ENCODE measurements at regions not wholly inside any gene's neighbourhood (a gene's known extent, or its start where the extent isn't known, plus 50 kb on each side); places are given as distances from the start of the nearest gene placed in this dataset.

GRCh38 chr2:6443061-6443823 is 422.5 kb downstream of the CMPK2 start:
- intact Hi-C loops (cut with DNase I): no loop called here
- DNase-seq: no peak

- no peak for DNase-seq
- intact Hi-C loops (cut with DNase I): no loop called here
Observed at GRCh38 chr2:6444514-6444913, 421.2 kb downstream of the CMPK2 start.

- DNase-seq: no peak
- intact Hi-C loops (cut with DNase I): no loop called here
Observed at GRCh38 chr2:6445156-6445555, 420.6 kb downstream of the CMPK2 start.

GRCh38 chr2:6446938-6447608 is 418.6 kb downstream of the CMPK2 start:
- no peak for DNase-seq
- intact Hi-C loops (cut with DNase I): no loop called here

GRCh38 chr2:6448893-6449292 is 416.8 kb downstream of the CMPK2 start:
- intact Hi-C loops (cut with DNase I): no loop called here
- DNase-seq: no peak

- intact Hi-C loops (cut with DNase I): no loop called here
- DNase-seq: no peak
Observed at GRCh38 chr2:6449343-6449742, 416.4 kb downstream of the CMPK2 start.

GRCh38 chr2:6452702-6453481 is 412.8 kb downstream of the CMPK2 start:
- intact Hi-C loops (cut with DNase I): no loop called here
- DNase-seq: no peak

- intact Hi-C loops (cut with DNase I): no loop called here
- DNase-seq: no peak
Observed at GRCh38 chr2:6454286-6454990, 411.3 kb downstream of the CMPK2 start.

- DNase-seq: no peak
- intact Hi-C loops (cut with DNase I): no loop called here
Observed at GRCh38 chr2:6459138-6459537, 406.6 kb downstream of the CMPK2 start.

GRCh38 chr2:6470518-6470917 is 395.2 kb downstream of the CMPK2 start:
- intact Hi-C loops (cut with DNase I): no loop called here

GRCh38 chr2:6471419-6471818 is 394.3 kb downstream of the CMPK2 start:
- DNase-seq: no peak
- intact Hi-C loops (cut with DNase I): no loop called here

More at GRCh38 chr2:6470518-6470917, 395.2 kb downstream of the CMPK2 start:
- DNase-seq: no peak

- intact Hi-C loops (cut with DNase I): no loop called here
- no peak for DNase-seq
Observed at GRCh38 chr2:6474161-6475140, 391.3 kb downstream of the CMPK2 start.

- no peak for DNase-seq
- intact Hi-C loops (cut with DNase I): no loop called here
Observed at GRCh38 chr2:6475155-6475940, 390.4 kb downstream of the CMPK2 start.

GRCh38 chr2:6480514-6480913 is 385.2 kb downstream of the CMPK2 start:
- intact Hi-C loops (cut with DNase I): no loop called here
- DNase-seq: no peak

GRCh38 chr2:6482256-6482655 is 383.5 kb downstream of the CMPK2 start:
- DNase-seq: no peak
- intact Hi-C loops (cut with DNase I): no loop called here

GRCh38 chr2:6487765-6488164 is 377.9 kb downstream of the CMPK2 start:
- intact Hi-C loops (cut with DNase I): no loop called here

GRCh38 chr2:6492573-6492972 is 373.1 kb downstream of the CMPK2 start:
- intact Hi-C loops (cut with DNase I): no loop called here
- DNase-seq: no peak

More at GRCh38 chr2:6487765-6488164, 377.9 kb downstream of the CMPK2 start:
- no peak for DNase-seq

- intact Hi-C loops (cut with DNase I): no loop called here
- DNase-seq: no peak
Observed at GRCh38 chr2:6493266-6493665, 372.4 kb downstream of the CMPK2 start.
